ENCODE measurements at regions not wholly inside any gene's neighbourhood (a gene's known extent, or its start where the extent isn't known, plus 50 kb on each side); places are given as distances from the start of the nearest gene placed in this dataset.

- Histone ChIP-seq H3K4me2 (ENCODE audit: low read length) (no peak overlapping the region), H3K4me3 (ENCODE audit: low read length) (no peak overlapping the region)
Observed at GRCh38 chr2:36169843-36170242, 185.7 kb upstream of the CRIM1 start.

GRCh38 chr2:36168115-36168514, 187.5 kb upstream of the CRIM1 start:
- H3K9me2 ChIP-seq (replicated peaks; ENCODE audit: control insufficient read depth, low read length), result no peaks in the 10 kb centered on the region
- no peaks in the 10 kb centered on the region for H3K4me1 ChIP-seq (ENCODE audit: control insufficient read depth, low read length)
- no peak overlapping the region for H3K27ac ChIP-seq (ENCODE audit: low read depth, low read length)
- H3K79me2 ChIP-seq (ENCODE audit: control insufficient read depth, low read length), result no peaks in the 10 kb centered on the region
- H4K20me1 ChIP-seq (ENCODE audit: control insufficient read depth, insufficient read depth, low read depth, low read length), result no peaks in the 10 kb centered on the region
- no peak overlapping the region for H3K4me2 ChIP-seq (ENCODE audit: low read length)
- no peaks in the 10 kb centered on the region for H3K9me3 ChIP-seq (ENCODE audit: control insufficient read depth, insufficient read depth, low read length)
- no peaks in the 10 kb centered on the region for H3F3A ChIP-seq (ENCODE audit: control insufficient read depth, insufficient read depth)
- TF ChIP-seq CTCF (IDR thresholded peaks at IDR 0.05; ENCODE audit: low read depth, low read length, poor library complexity, severe bottlenecking) (no peak), EZH2phosphoT487 (IDR thresholded peaks at IDR 0.05; ENCODE audit: borderline replicate concordance, low read length) (no peak)
- H3K36me3 ChIP-seq (ENCODE audit: control insufficient read depth, low read length), result no peaks in the 10 kb centered on the region
- no peak overlapping the region for H3K4me3 ChIP-seq (ENCODE audit: low read length)
- 0 out of 2 replicates have a peak, but pooled peaks cover 3% of the 10 kb centered on the region for H3K27me3 ChIP-seq (ENCODE audit: control insufficient read depth, low read length)

More at GRCh38 chr2:36169843-36170242, 185.7 kb upstream of the CRIM1 start:
- 0 out of 2 replicates have a peak, but pooled peaks cover 3% of the 10 kb centered on the region for H3K27me3 ChIP-seq (ENCODE audit: control insufficient read depth, low read length)
- H3K4me1 ChIP-seq (ENCODE audit: control insufficient read depth, low read length), result no peaks in the 10 kb centered on the region
- no peaks in the 10 kb centered on the region for H3K9me2 ChIP-seq (replicated peaks; ENCODE audit: control insufficient read depth, low read length)
- H3K27ac ChIP-seq (ENCODE audit: low read depth, low read length), result no peak overlapping the region
- H4K20me1 ChIP-seq (ENCODE audit: control insufficient read depth, insufficient read depth, low read depth, low read length), result no peaks in the 10 kb centered on the region
- TF ChIP-seq EZH2phosphoT487 (IDR thresholded peaks at IDR 0.05; ENCODE audit: borderline replicate concordance, low read length), result no peak
- TF ChIP-seq CTCF (IDR thresholded peaks at IDR 0.05; ENCODE audit: low read depth, low read length, poor library complexity, severe bottlenecking), result no peak
- H3K36me3 ChIP-seq (ENCODE audit: control insufficient read depth, low read length), result no peaks in the 10 kb centered on the region
- no peaks in the 10 kb centered on the region for H3F3A ChIP-seq (ENCODE audit: control insufficient read depth, insufficient read depth)
- no peaks in the 10 kb centered on the region for H3K79me2 ChIP-seq (ENCODE audit: control insufficient read depth, low read length)
- no peaks in the 10 kb centered on the region for H3K9me3 ChIP-seq (ENCODE audit: control insufficient read depth, insufficient read depth, low read length)

- Histone ChIP-seq H3K4me1 (ENCODE audit: control insufficient read depth, low read length) (no peaks in the 10 kb centered on the region), H3F3A (ENCODE audit: control insufficient read depth, insufficient read depth) (no peaks in the 10 kb centered on the region), H3K36me3 (ENCODE audit: control insufficient read depth, low read length) (no peaks in the 10 kb centered on the region), H3K79me2 (ENCODE audit: control insufficient read depth, low read length) (no peaks in the 10 kb centered on the region), H3K9me3 (ENCODE audit: control insufficient read depth, insufficient read depth, low read length) (no peaks in the 10 kb centered on the region), H3K27me3 (ENCODE audit: control insufficient read depth, low read length) (0 out of 2 replicates have a peak, but pooled peaks cover 3% of the 10 kb centered on the region), H3K9me2 (replicated peaks; ENCODE audit: control insufficient read depth, low read length) (no peaks in the 10 kb centered on the region), H4K20me1 (ENCODE audit: control insufficient read depth, insufficient read depth, low read depth, low read length) (no peaks in the 10 kb centered on the region), H3K4me2 (ENCODE audit: low read length) (no peak overlapping the region), H3K27ac (ENCODE audit: low read depth, low read length) (no peak overlapping the region), H3K4me3 (ENCODE audit: low read length) (no peak overlapping the region)
- TF ChIP-seq CTCF (IDR thresholded peaks at IDR 0.05; ENCODE audit: low read depth, low read length, poor library complexity, severe bottlenecking), result no peak
- TF ChIP-seq EZH2phosphoT487 (IDR thresholded peaks at IDR 0.05; ENCODE audit: borderline replicate concordance, low read length), result no peak
Observed at GRCh38 chr2:36165132-36165531, 190.4 kb upstream of the CRIM1 start.
